Keratinocyte (primary cell): ENCODE measurements at regions not wholly inside any gene's neighbourhood (a gene's known extent, or its start where the extent isn't known, plus 50 kb on each side); places are given as distances from the start of the nearest gene placed in this dataset.

Experiments used
- DNase-seq: peaks from one replicate; pipeline ENCODE4 v3.0.0-alpha.2; 2011; ENCODE audit warnings: low read depth, missing footprints, low spot score
- FAIRE-seq: peaks from 2 replicates; lab custom pipeline; 2011; peaks lifted over from hg19 to GRCh38; lab: Jason Lieb, UNC
- H2AFZ ChIP-seq: 2 replicates; pipeline ENCODE4 v1.6.0; 2012; ENCODE audit warnings: low read length, control low read depth, inconsistent platforms; ENCODE audit not compliant: control insufficient read depth
- H3K27ac ChIP-seq: 2 replicates; pipeline ENCODE4 v1.5.1; 2011; ENCODE audit warnings: low read length; ENCODE audit not compliant: control insufficient read depth, insufficient read depth
- H3K27me3 ChIP-seq: 3 replicates; pipeline ENCODE4 v1.6.0; 2011; ENCODE audit warnings: low read length; ENCODE audit not compliant: control insufficient read depth, insufficient read depth; ENCODE audit errors: extremely low read depth
- H3K36me3 ChIP-seq, 2 experiments: 2 replicates in 1 of 2; 3 replicates in 1 of 2; pipeline ENCODE4 v1.5.1; 2011; ENCODE audit warnings: low read length in 2 of 2, mild to moderate bottlenecking in 1 of 2; ENCODE audit not compliant: control insufficient read depth in 2 of 2, insufficient read depth in 2 of 2; ENCODE audit errors: extremely low read depth in 1 of 2
- H3K4me1 ChIP-seq: 3 replicates; pipeline ENCODE4 v1.5.1; 2011; ENCODE audit warnings: low read length; ENCODE audit not compliant: control insufficient read depth, insufficient read depth; ENCODE audit errors: extremely low read depth
- H3K4me2 ChIP-seq: 3 replicates; pipeline ENCODE4 v1.6.0; 2011; ENCODE audit warnings: low read depth, low read length; ENCODE audit not compliant: control insufficient read depth, insufficient read depth; ENCODE audit errors: extremely low read depth
- H3K4me3 ChIP-seq, 3 experiments: fragments of 200-600 bp in 1 of 3; sonication (generic) in 1 of 3; 2 replicates in 2 of 3; 3 replicates in 1 of 3; pipeline ENCODE4 v1.5.1; 2011 to 2016; ENCODE audit warnings: low read length in 3 of 3, mild to moderate bottlenecking in 3 of 3, control low read depth in 2 of 3, inconsistent platforms in 1 of 3, low read depth in 1 of 3, mixed read lengths in 1 of 3, mixed run types in 1 of 3, moderate library complexity in 1 of 3; ENCODE audit not compliant: control insufficient read depth in 2 of 3, insufficient read depth in 2 of 3; ENCODE audit errors: extremely low read depth in 1 of 3
- H3K79me2 ChIP-seq: 2 replicates; pipeline ENCODE4 v1.6.0; 2012; ENCODE audit warnings: low read length; ENCODE audit not compliant: control insufficient read depth, insufficient read depth
- H3K9ac ChIP-seq: 3 replicates; pipeline ENCODE4 v1.6.0; 2011; ENCODE audit warnings: low read length; ENCODE audit not compliant: control insufficient read depth, insufficient read depth; ENCODE audit errors: extremely low read depth
- H3K9me1 ChIP-seq: 3 replicates; pipeline ENCODE4 v1.6.0; 2011; ENCODE audit warnings: low read length; ENCODE audit not compliant: control insufficient read depth, insufficient read depth; ENCODE audit errors: extremely low read depth
- H3K9me3 ChIP-seq: 2 replicates; pipeline ENCODE4 v1.5.1; 2012; ENCODE audit warnings: low read depth, low read length; ENCODE audit not compliant: control insufficient read depth
- H4K20me1 ChIP-seq: 3 replicates; pipeline ENCODE4 v1.6.0; 2011; ENCODE audit warnings: low read length; ENCODE audit not compliant: control insufficient read depth, insufficient read depth; ENCODE audit errors: extremely low read depth
- EZH2 ChIP-seq: IDR thresholded peaks from one replicate; pipeline ENCODE4 v1.6.1; 2012; ENCODE audit warnings: inconsistent platforms, mild to moderate bottlenecking, low read length, moderate library complexity
- dilution Hi-C: fragments of 300-500 bp; cut with MboI; formaldehyde crosslinking; loops from one replicate; pipeline ENCODE4 v1.7.0; 2020; ENCODE audit warnings: low sequenced_read_pairs; ENCODE audit not compliant: extremely low pct_ligation_motif_present
- TF ChIP-seq, protein P1 (sequence below), 3 experiments: IDR thresholded peaks in 1 of 3; conservative IDR thresholded peaks in 1 of 3; optimal IDR thresholded peaks in 1 of 3; 2 replicates in 2 of 3; 3 replicates in 1 of 3; pipeline versions ENCODE3 to v1.5.1; 2011; ENCODE audit warnings: low read length in 3 of 3, mild to moderate bottlenecking in 3 of 3, moderate library complexity in 2 of 3, control low read depth in 1 of 3, inconsistent platforms in 1 of 3; ENCODE audit not compliant: insufficient read depth in 2 of 3; ENCODE audit errors: extremely low read depth in 1 of 3

DNA sequence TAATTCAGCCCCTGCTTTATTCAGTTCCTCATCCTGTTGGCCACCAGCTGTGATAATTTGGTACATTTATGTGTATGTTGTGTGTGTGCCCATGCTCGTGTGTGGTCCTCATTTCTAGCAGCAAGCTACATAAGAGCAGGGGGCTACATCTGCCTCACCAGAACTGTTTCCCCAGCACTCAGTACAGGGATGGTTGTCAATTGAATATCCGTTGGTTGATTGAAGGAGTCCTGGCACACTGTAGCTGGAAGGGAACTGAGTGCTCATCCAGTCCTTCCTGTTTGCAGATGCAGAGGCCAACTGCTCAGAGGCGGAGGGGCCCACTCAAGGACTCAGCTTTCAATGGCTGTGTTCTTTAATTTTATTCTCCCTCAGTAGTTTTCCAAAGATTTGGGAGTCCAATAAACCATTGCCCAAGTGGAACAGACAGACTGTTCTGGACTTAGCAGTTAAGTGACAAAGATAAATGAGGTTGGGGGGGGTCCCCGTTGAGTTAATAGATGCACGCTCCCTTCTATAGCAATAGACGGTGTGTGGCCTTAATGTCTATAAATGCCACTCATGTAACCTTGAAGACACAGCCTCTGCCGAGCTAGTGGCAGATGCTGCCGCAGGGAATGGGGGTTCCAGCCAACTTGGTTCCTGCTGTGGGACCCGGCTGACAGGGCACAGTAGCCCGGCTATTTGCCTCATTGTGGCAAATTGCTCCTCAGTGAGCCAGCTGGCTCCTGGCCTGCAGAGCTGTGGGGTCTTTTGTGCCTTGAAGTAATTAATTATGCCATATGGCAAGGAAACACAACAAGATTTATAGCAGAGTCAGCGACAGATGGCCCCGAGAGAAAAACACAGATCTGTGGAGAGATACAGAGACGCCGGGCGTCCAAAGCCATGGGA is 71.4 kb upstream of the GRK3 start:
- Histone ChIP-seq H3K27ac (no peak overlapping the region), H3K36me3 (no peaks in the 10 kb centered on the region), H3K4me2 (no peak overlapping the region), H3K4me1 (no peaks in the 10 kb centered on the region), H3K79me2 (no peaks in the 10 kb centered on the region), H3K9me1 (no peaks in the 10 kb centered on the region), H3K9me3 (no peaks in the 10 kb centered on the region), H3K27me3 (peaks cover 4% of the 10 kb centered on the region), H3K9ac (no peak overlapping the region), H3K4me3 (no peak overlapping the region), H4K20me1 (no peaks in the 10 kb centered on the region), H2AFZ (no peak overlapping the region)
- TF ChIP-seq, protein P1, sequence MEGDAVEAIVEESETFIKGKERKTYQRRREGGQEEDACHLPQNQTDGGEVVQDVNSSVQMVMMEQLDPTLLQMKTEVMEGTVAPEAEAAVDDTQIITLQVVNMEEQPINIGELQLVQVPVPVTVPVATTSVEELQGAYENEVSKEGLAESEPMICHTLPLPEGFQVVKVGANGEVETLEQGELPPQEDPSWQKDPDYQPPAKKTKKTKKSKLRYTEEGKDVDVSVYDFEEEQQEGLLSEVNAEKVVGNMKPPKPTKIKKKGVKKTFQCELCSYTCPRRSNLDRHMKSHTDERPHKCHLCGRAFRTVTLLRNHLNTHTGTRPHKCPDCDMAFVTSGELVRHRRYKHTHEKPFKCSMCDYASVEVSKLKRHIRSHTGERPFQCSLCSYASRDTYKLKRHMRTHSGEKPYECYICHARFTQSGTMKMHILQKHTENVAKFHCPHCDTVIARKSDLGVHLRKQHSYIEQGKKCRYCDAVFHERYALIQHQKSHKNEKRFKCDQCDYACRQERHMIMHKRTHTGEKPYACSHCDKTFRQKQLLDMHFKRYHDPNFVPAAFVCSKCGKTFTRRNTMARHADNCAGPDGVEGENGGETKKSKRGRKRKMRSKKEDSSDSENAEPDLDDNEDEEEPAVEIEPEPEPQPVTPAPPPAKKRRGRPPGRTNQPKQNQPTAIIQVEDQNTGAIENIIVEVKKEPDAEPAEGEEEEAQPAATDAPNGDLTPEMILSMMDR (optimal IDR thresholded peaks at IDR 0.05 in 1 of 3, IDR thresholded peaks at IDR 0.05 in 1 of 3, conservative IDR thresholded peaks at IDR 0.05 in 1 of 3; ENCODE audit: extremely low read depth in 1 of 3, insufficient read depth in 2 of 3, low read length in 3 of 3): no peak
- TF ChIP-seq EZH2: no peak
- DNase-seq (no peak), FAIRE-seq (no peak)
- dilution Hi-C loops: no loop called here

DNA sequence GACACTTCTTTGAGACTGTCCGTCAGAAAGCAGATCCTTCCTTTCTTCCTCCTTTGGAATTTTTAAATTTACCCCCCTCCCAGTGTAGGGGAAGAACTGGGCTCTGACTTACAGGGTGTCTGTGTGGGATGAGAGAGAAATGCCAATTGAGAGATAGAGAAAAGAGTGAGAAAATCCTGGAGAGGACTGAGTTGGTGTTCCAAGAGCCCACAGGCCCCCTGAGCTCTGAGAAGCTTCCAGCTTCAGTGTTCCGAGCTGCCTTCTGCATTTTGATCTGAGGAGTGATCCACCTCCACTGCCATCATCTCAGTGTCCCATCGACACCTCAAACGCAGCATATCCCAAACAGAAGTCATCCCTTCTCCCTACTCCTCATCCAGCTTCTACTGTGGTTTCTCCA is 70.7 kb upstream of the GRK3 start:
- Histone ChIP-seq H3K9me1 (no peaks in the 10 kb centered on the region), H3K4me3 (no peak overlapping the region), H3K36me3 (no peaks in the 10 kb centered on the region), H3K9ac (no peak overlapping the region), H4K20me1 (no peaks in the 10 kb centered on the region), H3K9me3 (no peaks in the 10 kb centered on the region), H2AFZ (no peak overlapping the region), H3K27ac (no peak overlapping the region), H3K4me1 (no peaks in the 10 kb centered on the region), H3K4me2 (no peak overlapping the region), H3K79me2 (no peaks in the 10 kb centered on the region), H3K27me3 (peaks cover 4% of the 10 kb centered on the region)
- dilution Hi-C loops: no loop called here
- DNase-seq (no peak), FAIRE-seq (no peak)
- no peak for TF ChIP-seq EZH2
- TF ChIP-seq, protein P1 (optimal IDR thresholded peaks at IDR 0.05 in 1 of 3, IDR thresholded peaks at IDR 0.05 in 1 of 3, conservative IDR thresholded peaks at IDR 0.05 in 1 of 3; ENCODE audit: extremely low read depth in 1 of 3, insufficient read depth in 2 of 3, low read length in 3 of 3): no peak
